Urinary bladder (tissue), 1 donor: ENCODE measurements at regions not wholly inside any gene's neighbourhood (a gene's known extent, or its start where the extent isn't known, plus 50 kb on each side); places are given as distances from the start of the nearest gene placed in this dataset. TPM values are rescaled to one million over a fixed set of nuclear protein-coding genes. Genes with fewer than 3 reads are reported as not detected.

Experiments used
- small RNA-seq: library from RNA; depleted of rRNA; stranded (forward); fragments of <200 nt; gene quantifications from one replicate; pipeline ENCODE3, GENCODE V24; 2014

Small RNA genes lying in the stretch of these regions (small RNA-seq; reads per million reads assigned to genes)
- gene MIR4255, result not detected
- gene RNA5SP43, result not detected
- not detected for gene RNU6-636P
- not detected for gene RPS29P6
